ENCODE measurements at regions not wholly inside any gene's neighbourhood (a gene's known extent, or its start where the extent isn't known, plus 50 kb on each side); places are given as distances from the start of the nearest gene placed in this dataset.

GRCh38 chr18:54714851-54715250 lies 113.4 kb upstream of the RAB27B start:
- H3K9me3 ChIP-seq (ENCODE audit: control insufficient read depth in 3 of 3, low read length in 3 of 3) = no peaks in the 10 kb centered on the region

DNA sequence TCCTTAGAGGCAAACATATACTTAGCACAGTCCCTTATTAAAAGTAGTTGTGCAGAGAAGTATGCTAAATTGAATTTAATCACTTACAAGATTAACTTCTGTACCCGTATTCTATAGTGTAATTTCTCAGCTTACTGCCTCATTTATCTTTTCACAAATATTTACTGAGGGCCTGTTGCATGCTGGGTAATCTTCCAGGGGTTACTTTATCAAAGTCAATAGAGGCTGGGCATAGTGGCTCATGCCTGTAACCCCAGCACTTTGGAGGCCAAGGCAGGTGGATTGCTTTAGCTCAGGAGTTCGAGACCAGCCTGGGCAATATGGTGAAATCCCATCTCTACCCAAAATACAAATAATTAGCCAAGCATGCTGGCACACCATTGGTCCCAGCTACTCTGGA lies 111.7 kb upstream of the RAB27B start:
- Histone ChIP-seq H3K27me3 (ENCODE audit: control insufficient read depth in 3 of 3, insufficient read depth in 3 of 3, low read length in 3 of 3) (peaks cover 0 to 5% (median 0%) of the 10 kb centered on the region in 3 donors), H3K4me3 (ENCODE audit: low read length in 3 of 3) (no peak overlapping the region), H3K9ac (ENCODE audit: low read depth in 1 of 3, low read length in 3 of 3) (no peak overlapping the region), H3K4me1 (ENCODE audit: control insufficient read depth in 3 of 3, insufficient read depth in 3 of 3, low read length in 3 of 3) (no peaks in the 10 kb centered on the region), H3K27ac (ENCODE audit: low read depth, low read length) (no peak overlapping the region), H3K36me3 (ENCODE audit: control insufficient read depth in 3 of 3, insufficient read depth in 3 of 3, low read length in 3 of 3) (no peaks in the 10 kb centered on the region), H3K9me3 (ENCODE audit: control insufficient read depth in 3 of 3, low read length in 3 of 3) (no peaks in the 10 kb centered on the region)

More at GRCh38 chr18:54714851-54715250, 113.4 kb upstream of the RAB27B start:
- H3K27ac ChIP-seq (ENCODE audit: low read depth, low read length) = no peak overlapping the region
- H3K4me3 ChIP-seq (ENCODE audit: low read length in 3 of 3) = no peak overlapping the region
- H3K36me3 ChIP-seq (ENCODE audit: control insufficient read depth in 3 of 3, insufficient read depth in 3 of 3, low read length in 3 of 3) = no peaks in the 10 kb centered on the region
- no peaks in the 10 kb centered on the region for H3K4me1 ChIP-seq (ENCODE audit: control insufficient read depth in 3 of 3, insufficient read depth in 3 of 3, low read length in 3 of 3)
- peaks cover 0 to 5% (median 0%) of the 10 kb centered on the region in 3 donors for H3K27me3 ChIP-seq (ENCODE audit: control insufficient read depth in 3 of 3, insufficient read depth in 3 of 3, low read length in 3 of 3)
- no peak overlapping the region for H3K9ac ChIP-seq (ENCODE audit: low read depth in 1 of 3, low read length in 3 of 3)

- H3K36me3 ChIP-seq (ENCODE audit: control insufficient read depth in 3 of 3, insufficient read depth in 3 of 3, low read length in 3 of 3) = no peaks in the 10 kb centered on the region
- no peak overlapping the region for H3K27ac ChIP-seq (ENCODE audit: low read depth, low read length)
- H3K9me3 ChIP-seq (ENCODE audit: control insufficient read depth in 3 of 3, low read length in 3 of 3) = no peaks in the 10 kb centered on the region
- H3K4me3 ChIP-seq (ENCODE audit: low read length in 3 of 3) = no peak overlapping the region
- no peaks in the 10 kb centered on the region for H3K4me1 ChIP-seq (ENCODE audit: control insufficient read depth in 3 of 3, insufficient read depth in 3 of 3, low read length in 3 of 3)
- H3K27me3 ChIP-seq (ENCODE audit: control insufficient read depth in 3 of 3, insufficient read depth in 3 of 3, low read length in 3 of 3) = peaks cover 0 to 5% (median 0%) of the 10 kb centered on the region in 3 donors
- no peak overlapping the region for H3K9ac ChIP-seq (ENCODE audit: low read depth in 1 of 3, low read length in 3 of 3)
Observed at GRCh38 chr18:54717673-54718407, 110.4 kb upstream of the RAB27B start.

- Histone ChIP-seq H3K9me3 (ENCODE audit: control insufficient read depth in 3 of 3, low read length in 3 of 3) (no peaks in the 10 kb centered on the region), H3K9ac (ENCODE audit: low read depth in 1 of 3, low read length in 3 of 3) (no peak overlapping the region)
Observed at GRCh38 chr18:54718408-54718773, 109.9 kb upstream of the RAB27B start.

DNA sequence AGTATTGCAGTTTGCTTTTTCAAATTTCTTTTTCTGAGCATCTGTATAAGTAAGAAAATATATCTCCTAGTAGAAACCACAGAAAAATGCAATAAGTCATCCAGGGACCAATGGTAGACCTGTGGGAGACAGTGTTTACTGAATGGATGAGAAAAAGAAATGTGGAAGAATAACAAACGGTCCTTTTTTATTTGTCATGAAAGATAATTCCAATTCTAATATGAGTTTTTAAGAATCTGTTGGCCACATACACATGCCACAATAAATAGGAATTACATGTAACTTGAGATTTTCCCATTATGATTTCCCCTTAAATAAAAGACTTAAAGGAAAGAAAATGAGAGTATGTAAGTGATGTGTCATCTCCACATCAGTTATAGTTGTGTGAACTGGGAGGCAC lies 107.7 kb upstream of the RAB27B start:
- H3K4me3 ChIP-seq (ENCODE audit: low read length in 3 of 3) = no peak overlapping the region
- no peaks in the 10 kb centered on the region for H3K9me3 ChIP-seq (ENCODE audit: control insufficient read depth in 3 of 3, low read length in 3 of 3)
- H3K4me1 ChIP-seq (ENCODE audit: control insufficient read depth in 3 of 3, insufficient read depth in 3 of 3, low read length in 3 of 3) = no peaks in the 10 kb centered on the region
- no peak overlapping the region for H3K27ac ChIP-seq (ENCODE audit: low read depth, low read length)
- H3K27me3 ChIP-seq (ENCODE audit: control insufficient read depth in 3 of 3, insufficient read depth in 3 of 3, low read length in 3 of 3) = peaks cover 0 to 5% (median 0%) of the 10 kb centered on the region in 3 donors
- no peaks in the 10 kb centered on the region for H3K36me3 ChIP-seq (ENCODE audit: control insufficient read depth in 3 of 3, insufficient read depth in 3 of 3, low read length in 3 of 3)
- H3K9ac ChIP-seq (ENCODE audit: low read depth in 1 of 3, low read length in 3 of 3) = no peak overlapping the region

More at GRCh38 chr18:54718408-54718773, 109.9 kb upstream of the RAB27B start:
- Histone ChIP-seq H3K4me1 (ENCODE audit: control insufficient read depth in 3 of 3, insufficient read depth in 3 of 3, low read length in 3 of 3) (no peaks in the 10 kb centered on the region), H3K36me3 (ENCODE audit: control insufficient read depth in 3 of 3, insufficient read depth in 3 of 3, low read length in 3 of 3) (no peaks in the 10 kb centered on the region), H3K27me3 (ENCODE audit: control insufficient read depth in 3 of 3, insufficient read depth in 3 of 3, low read length in 3 of 3) (peaks cover 0 to 5% (median 0%) of the 10 kb centered on the region in 3 donors), H3K4me3 (ENCODE audit: low read length in 3 of 3) (no peak overlapping the region), H3K27ac (ENCODE audit: low read depth, low read length) (no peak overlapping the region)

DNA sequence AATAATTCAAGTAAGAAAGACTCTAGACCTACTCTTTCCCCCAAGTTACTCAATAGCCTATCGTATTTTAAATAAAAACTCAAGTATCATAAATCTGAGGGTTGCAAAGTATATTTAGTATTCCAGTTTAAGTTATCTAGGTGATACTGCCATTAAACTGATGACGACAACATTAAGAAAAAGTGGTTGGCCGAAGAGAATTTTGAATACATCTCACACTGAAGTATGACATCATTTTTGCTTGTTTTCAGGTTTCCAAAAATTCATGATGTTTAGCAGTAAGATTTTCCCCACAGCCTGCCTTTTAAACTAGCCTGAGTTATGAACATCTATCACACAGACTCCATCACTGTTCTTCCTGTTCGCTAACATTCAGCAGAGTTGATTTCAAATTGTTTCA lies 102.1 kb upstream of the RAB27B start:
- no peaks in the 10 kb centered on the region for H3K9me3 ChIP-seq (ENCODE audit: control insufficient read depth in 3 of 3, low read length in 3 of 3)
- no peaks in the 10 kb centered on the region for H3K36me3 ChIP-seq (ENCODE audit: control insufficient read depth in 3 of 3, insufficient read depth in 3 of 3, low read length in 3 of 3)
- H3K27ac ChIP-seq (ENCODE audit: low read depth, low read length) = no peak overlapping the region
- no peak overlapping the region for H3K9ac ChIP-seq (ENCODE audit: low read depth in 1 of 3, low read length in 3 of 3)
- H3K4me3 ChIP-seq (ENCODE audit: low read length in 3 of 3) = no peak overlapping the region
- H3K4me1 ChIP-seq (ENCODE audit: control insufficient read depth in 3 of 3, insufficient read depth in 3 of 3, low read length in 3 of 3) = no peaks in the 10 kb centered on the region
- H3K27me3 ChIP-seq (ENCODE audit: control insufficient read depth in 3 of 3, insufficient read depth in 3 of 3, low read length in 3 of 3) = no peaks in the 10 kb centered on the region

DNA sequence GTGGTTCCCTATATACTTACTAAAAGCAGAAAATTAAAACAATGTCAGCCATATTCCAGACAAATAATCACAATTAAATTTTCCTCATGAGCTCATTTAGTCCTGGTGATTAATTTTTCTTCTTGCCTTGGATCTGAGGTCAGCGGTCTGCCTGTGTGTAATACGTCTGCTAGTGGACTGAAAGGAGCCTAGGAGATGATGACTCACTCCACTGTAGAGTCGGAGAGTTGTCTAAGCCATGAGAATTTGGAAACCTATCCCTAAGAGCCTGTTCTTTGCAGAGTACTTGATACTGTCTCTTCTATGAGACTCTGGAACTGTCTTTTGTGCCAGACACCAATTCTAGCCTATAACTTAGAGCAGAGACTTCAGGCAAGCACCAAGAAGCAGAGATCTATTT lies 94.2 kb upstream of the RAB27B start:
- Histone ChIP-seq H3K36me3 (ENCODE audit: control insufficient read depth in 3 of 3, insufficient read depth in 3 of 3, low read length in 3 of 3) (no peaks in the 10 kb centered on the region), H3K9ac (ENCODE audit: low read depth in 1 of 3, low read length in 3 of 3) (no peak overlapping the region), H3K9me3 (ENCODE audit: control insufficient read depth in 3 of 3, low read length in 3 of 3) (no peaks in the 10 kb centered on the region), H3K27ac (ENCODE audit: low read depth, low read length) (no peak overlapping the region), H3K4me1 (ENCODE audit: control insufficient read depth in 3 of 3, insufficient read depth in 3 of 3, low read length in 3 of 3) (no peaks in the 10 kb centered on the region), H3K4me3 (ENCODE audit: low read length in 3 of 3) (no peak overlapping the region), H3K27me3 (ENCODE audit: control insufficient read depth in 3 of 3, insufficient read depth in 3 of 3, low read length in 3 of 3) (no peaks in the 10 kb centered on the region)

DNA sequence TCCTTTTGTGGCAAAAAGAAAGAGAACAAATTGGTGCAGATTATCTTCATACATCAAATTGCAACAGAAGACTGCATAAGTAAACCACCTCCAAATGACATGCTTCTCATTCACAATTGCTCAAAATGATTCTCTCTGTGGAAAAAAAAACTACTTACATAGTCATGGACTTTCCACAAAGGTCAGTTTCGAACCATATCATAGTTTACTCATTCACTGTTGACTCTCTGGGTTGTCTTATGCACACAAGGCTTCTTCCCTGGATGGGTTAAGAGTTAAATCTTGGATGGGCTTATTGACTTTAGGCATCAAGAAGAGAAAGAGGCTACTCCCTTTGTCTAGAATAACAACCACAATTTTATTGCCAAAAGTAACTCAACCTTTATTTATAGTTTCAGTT lies 91.3 kb upstream of the RAB27B start:
- Histone ChIP-seq H3K4me1 (ENCODE audit: control insufficient read depth in 3 of 3, insufficient read depth in 3 of 3, low read length in 3 of 3) (no peaks in the 10 kb centered on the region), H3K9ac (ENCODE audit: low read depth in 1 of 3, low read length in 3 of 3) (no peak overlapping the region), H3K9me3 (ENCODE audit: control insufficient read depth in 3 of 3, low read length in 3 of 3) (no peaks in the 10 kb centered on the region), H3K36me3 (ENCODE audit: control insufficient read depth in 3 of 3, insufficient read depth in 3 of 3, low read length in 3 of 3) (no peaks in the 10 kb centered on the region), H3K4me3 (ENCODE audit: low read length in 3 of 3) (no peak overlapping the region), H3K27me3 (ENCODE audit: control insufficient read depth in 3 of 3, insufficient read depth in 3 of 3, low read length in 3 of 3) (no peaks in the 10 kb centered on the region), H3K27ac (ENCODE audit: low read depth, low read length) (no peak overlapping the region)

GRCh38 chr18:54737986-54738385 lies 90.3 kb upstream of the RAB27B start:
- Histone ChIP-seq H3K9me3 (ENCODE audit: control insufficient read depth in 3 of 3, low read length in 3 of 3) (no peaks in the 10 kb centered on the region), H3K36me3 (ENCODE audit: control insufficient read depth in 3 of 3, insufficient read depth in 3 of 3, low read length in 3 of 3) (no peaks in the 10 kb centered on the region), H3K27ac (ENCODE audit: low read depth, low read length) (no peak overlapping the region), H3K4me3 (ENCODE audit: low read length in 3 of 3) (no peak overlapping the region), H3K4me1 (ENCODE audit: control insufficient read depth in 3 of 3, insufficient read depth in 3 of 3, low read length in 3 of 3) (no peaks in the 10 kb centered on the region), H3K27me3 (ENCODE audit: control insufficient read depth in 3 of 3, insufficient read depth in 3 of 3, low read length in 3 of 3) (no peaks in the 10 kb centered on the region), H3K9ac (ENCODE audit: low read depth in 1 of 3, low read length in 3 of 3) (no peak overlapping the region)

DNA sequence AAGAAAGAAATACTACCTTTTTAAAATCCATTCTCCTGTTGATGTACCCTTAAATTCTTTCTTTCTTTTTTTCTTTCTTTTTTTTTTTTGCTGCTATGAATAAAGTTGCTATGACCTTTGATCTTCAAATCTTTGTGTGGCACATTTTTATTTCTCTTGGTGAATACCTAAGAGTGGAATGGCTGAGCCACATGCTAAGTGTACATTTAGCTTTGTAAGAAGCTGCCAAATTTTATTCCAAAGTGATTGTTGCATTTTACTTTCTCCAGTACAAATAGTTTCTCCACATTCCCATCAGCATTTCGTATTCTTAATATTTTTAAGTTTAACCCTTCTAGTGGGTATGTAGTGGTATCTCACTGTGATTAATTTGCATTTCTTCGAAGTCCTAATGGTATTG lies 88.8 kb upstream of the RAB27B start:
- H3K9me3 ChIP-seq (ENCODE audit: control insufficient read depth in 3 of 3, low read length in 3 of 3) = no peaks in the 10 kb centered on the region
- H3K36me3 ChIP-seq (ENCODE audit: control insufficient read depth in 3 of 3, insufficient read depth in 3 of 3, low read length in 3 of 3) = no peaks in the 10 kb centered on the region
- no peak overlapping the region for H3K4me3 ChIP-seq (ENCODE audit: low read length in 3 of 3)
- H3K27me3 ChIP-seq (ENCODE audit: control insufficient read depth in 3 of 3, insufficient read depth in 3 of 3, low read length in 3 of 3) = no peaks in the 10 kb centered on the region
- H3K4me1 ChIP-seq (ENCODE audit: control insufficient read depth in 3 of 3, insufficient read depth in 3 of 3, low read length in 3 of 3) = no peaks in the 10 kb centered on the region
- no peak overlapping the region for H3K9ac ChIP-seq (ENCODE audit: low read depth in 1 of 3, low read length in 3 of 3)
- no peak overlapping the region for H3K27ac ChIP-seq (ENCODE audit: low read depth, low read length)

Data from skeletal muscle tissue (tissue), 3 donors.